Left ventricle myocardium inferior (tissue), 1 donor: ENCODE measurements at regions not wholly inside any gene's neighbourhood (a gene's known extent, or its start where the extent isn't known, plus 50 kb on each side); places are given as distances from the start of the nearest gene placed in this dataset.
"Not testable (repeated sequence)": the region's sequence is repeated elsewhere in the genome, so short reads cannot be mapped to it uniquely, and the experiment has no call there.

Experiments used
- DNase-seq: peaks from one replicate; pipeline ENCODE4 v3.0.0-alpha.2; 2020
- H3K27ac ChIP-seq: fragments of 200-600 bp; replicated peaks from 2 replicates; pipeline ENCODE4 v1.8.0; 2021
- H3K27me3 ChIP-seq: fragments of 200-600 bp; 2 replicates; pipeline ENCODE4 v1.8.0; 2021; ENCODE audit warnings: low read depth
- H3K36me3 ChIP-seq: fragments of 200-600 bp; 2 replicates; pipeline ENCODE4 v1.8.0; 2021
- H3K4me1 ChIP-seq: fragments of 200-600 bp; 2 replicates; pipeline ENCODE4 v1.8.0; 2021
- H3K4me3 ChIP-seq: fragments of 200-600 bp; 2 replicates; pipeline ENCODE4 v1.8.0; 2021; ENCODE audit warnings: mild to moderate bottlenecking, moderate library complexity
- H3K9me3 ChIP-seq: fragments of 200-600 bp; replicated peaks from 2 replicates; pipeline ENCODE4 v1.8.0; 2021
- CTCF ChIP-seq: fragments of 200-600 bp; IDR thresholded peaks from 2 replicates; pipeline ENCODE4 v1.8.0; 2021; ENCODE audit warnings: antibody characterized with exemption, mild to moderate bottlenecking, borderline replicate concordance
- intact Hi-C: fragments of 100-400 bp; cut with micrococcal nuclease; formaldehyde crosslinking; loops from one replicate; pipeline ENCODE4 v1.11.0; 2022
- donor health status: DM: no; HTN: yes; CAD: no; lungs with severe emphysema.

GRCh38 chr11:21650961-21651360 lies 541.9 kb upstream of the ANO5 start:
- Histone ChIP-seq H3K27me3 (no peaks in the 10 kb centered on the region), H3K9me3 (no peaks in the 10 kb centered on the region), H3K4me3 (no peak overlapping the region), H3K27ac (no peak overlapping the region), H3K36me3 (no peaks in the 10 kb centered on the region), H3K4me1 (no peaks in the 10 kb centered on the region)
- DNase-seq, result no peak
- no peak for TF ChIP-seq CTCF
- intact Hi-C loops, result no loop called here

- no peaks in the 10 kb centered on the region for H3K4me1 ChIP-seq
- intact Hi-C loops, result no loop called here
Measured at GRCh38 chr11:21653951-21654421, 538.9 kb upstream of the ANO5 start.

GRCh38 chr11:21656065-21656464 lies 536.8 kb upstream of the ANO5 start:
- Histone ChIP-seq H3K36me3 (no peaks in the 10 kb centered on the region), H3K9me3 (no peaks in the 10 kb centered on the region), H3K4me3 (no peak overlapping the region), H3K27ac (no peak overlapping the region), H3K4me1 (no peaks in the 10 kb centered on the region), H3K27me3 (no peaks in the 10 kb centered on the region)
- no peak for TF ChIP-seq CTCF
- DNase-seq, result no peak
- intact Hi-C loops, result no loop called here

More at GRCh38 chr11:21653951-21654421, 538.9 kb upstream of the ANO5 start:
- no peaks in the 10 kb centered on the region for H3K27me3 ChIP-seq
- no peak overlapping the region for H3K27ac ChIP-seq
- TF ChIP-seq CTCF, result no peak
- H3K9me3 ChIP-seq, result no peaks in the 10 kb centered on the region
- DNase-seq, result no peak
- no peak overlapping the region for H3K4me3 ChIP-seq
- no peaks in the 10 kb centered on the region for H3K36me3 ChIP-seq

GRCh38 chr11:21658654-21659193 lies 534.2 kb upstream of the ANO5 start:
- intact Hi-C loops, result no loop called here
- Histone ChIP-seq H3K9me3 (no peaks in the 10 kb centered on the region), H3K4me1 (no peaks in the 10 kb centered on the region), H3K27me3 (no peaks in the 10 kb centered on the region), H3K36me3 (no peaks in the 10 kb centered on the region), H3K27ac (no peak overlapping the region), H3K4me3 (no peak overlapping the region)
- no peak for TF ChIP-seq CTCF
- no peak for DNase-seq

GRCh38 chr11:21659377-21659776 lies 533.5 kb upstream of the ANO5 start:
- H3K27ac ChIP-seq, H3K4me1 ChIP-seq, H3K4me3 ChIP-seq, H3K9me3 ChIP-seq, intact Hi-C loops, DNase-seq, H3K36me3 ChIP-seq, H3K27me3 ChIP-seq: not testable (repeated sequence)

- intact Hi-C loops, result no loop called here
- no peak for DNase-seq
- no peak overlapping the region for H3K4me3 ChIP-seq
Measured at GRCh38 chr11:21659961-21660360, 532.9 kb upstream of the ANO5 start.

More at GRCh38 chr11:21659961-21660360, 532.9 kb upstream of the ANO5 start:
- Histone ChIP-seq H3K27me3 (no peaks in the 10 kb centered on the region), H3K36me3 (no peaks in the 10 kb centered on the region), H3K4me1 (no peaks in the 10 kb centered on the region), H3K9me3 (no peaks in the 10 kb centered on the region), H3K27ac (no peak overlapping the region)
- TF ChIP-seq CTCF, result no peak
